Activated B cell treated with CpG ODN at 0.5 μM for 24 hours (primary cell): ENCODE measurements at regions not wholly inside any gene's neighbourhood (a gene's known extent, or its start where the extent isn't known, plus 50 kb on each side); places are given as distances from the start of the nearest gene placed in this dataset.
A peak's percentile ranks its signal among the peaks of the same experiment; 100 is the strongest.

Experiments
- ATAC-seq: fragments of 200-7000 bp; cut with Tn5 transposase; one replicate; pipeline ENCODE4 v1.10.0; 2021; ENCODE audit warnings: low read depth, mild to moderate bottlenecking, moderate library complexity
- CTCF ChIA-PET: fragments of 350-600 bp; sonication (Branson Sonifier 250); formaldehyde crosslinking; loops from one replicate; lab custom pipeline; 2021; ENCODE audit warnings: antibody characterized with exemption; lab: Charles Lee
- POLR2A ChIA-PET: fragments of 350-600 bp; sonication (Branson Sonifier 250); formaldehyde crosslinking; loops from one replicate; lab custom pipeline; 2021; ENCODE audit warnings: antibody characterized with exemption; lab: Charles Lee
- DNase-seq: peaks from one replicate; pipeline ENCODE4 v3.0.0; 2022
- H3K27ac Mint-ChIP-seq: one replicate; pipeline ENCODE4 v1.8.0; 2020; ENCODE audit warnings: mixed read lengths
- H3K27me3 Mint-ChIP-seq: one replicate; pipeline ENCODE4 v1.8.0; 2021; ENCODE audit warnings: mixed read lengths
- H3K36me3 Mint-ChIP-seq: one replicate; pipeline ENCODE4 v1.8.0; 2021; ENCODE audit warnings: low read depth, mixed read lengths
- H3K4me1 Mint-ChIP-seq: one replicate; pipeline ENCODE4 v1.8.0; 2021; ENCODE audit warnings: mixed read lengths
- H3K4me3 Mint-ChIP-seq: one replicate; pipeline ENCODE4 v1.8.0; 2020; ENCODE audit warnings: mild to moderate bottlenecking, mixed read lengths
- H3K9me3 Mint-ChIP-seq: one replicate; pipeline ENCODE4 v1.8.0; 2020; ENCODE audit warnings: mixed read lengths
- intact Hi-C: fragments of 100-400 bp; cut with micrococcal nuclease; formaldehyde crosslinking; loops from one replicate; pipeline ENCODE4 v1.15.1; 2024
- TF ChIP-seq, protein P1 (sequence below): fragments of 200-600 bp; IDR thresholded peaks from one replicate; pipeline ENCODE4 v1.8.0; 2022; ENCODE audit warnings: antibody characterized with exemption, mild to moderate bottlenecking

GRCh38 chr7:139561-140243 is 52.7 kb upstream of the FAM20C start:
- Mint-ChIP-seq H3K4me1 (peaks cover 12% of the 10 kb centered on the region), H3K4me3 (no peak overlapping the region), H3K27ac (no peak overlapping the region), H3K27me3 (peaks cover 6% of the 10 kb centered on the region), H3K36me3 (no peaks in the 10 kb centered on the region), H3K9me3 (no peaks in the 10 kb centered on the region)
- intact Hi-C loops = no loop called here
- TF ChIP-seq, protein P1, sequence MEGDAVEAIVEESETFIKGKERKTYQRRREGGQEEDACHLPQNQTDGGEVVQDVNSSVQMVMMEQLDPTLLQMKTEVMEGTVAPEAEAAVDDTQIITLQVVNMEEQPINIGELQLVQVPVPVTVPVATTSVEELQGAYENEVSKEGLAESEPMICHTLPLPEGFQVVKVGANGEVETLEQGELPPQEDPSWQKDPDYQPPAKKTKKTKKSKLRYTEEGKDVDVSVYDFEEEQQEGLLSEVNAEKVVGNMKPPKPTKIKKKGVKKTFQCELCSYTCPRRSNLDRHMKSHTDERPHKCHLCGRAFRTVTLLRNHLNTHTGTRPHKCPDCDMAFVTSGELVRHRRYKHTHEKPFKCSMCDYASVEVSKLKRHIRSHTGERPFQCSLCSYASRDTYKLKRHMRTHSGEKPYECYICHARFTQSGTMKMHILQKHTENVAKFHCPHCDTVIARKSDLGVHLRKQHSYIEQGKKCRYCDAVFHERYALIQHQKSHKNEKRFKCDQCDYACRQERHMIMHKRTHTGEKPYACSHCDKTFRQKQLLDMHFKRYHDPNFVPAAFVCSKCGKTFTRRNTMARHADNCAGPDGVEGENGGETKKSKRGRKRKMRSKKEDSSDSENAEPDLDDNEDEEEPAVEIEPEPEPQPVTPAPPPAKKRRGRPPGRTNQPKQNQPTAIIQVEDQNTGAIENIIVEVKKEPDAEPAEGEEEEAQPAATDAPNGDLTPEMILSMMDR = no peak
- ChIA-PET POLR2A (no interaction called here), CTCF (no interaction called here)
- DNase-seq (peak; percentile 7), ATAC-seq (no peak)

DNA sequence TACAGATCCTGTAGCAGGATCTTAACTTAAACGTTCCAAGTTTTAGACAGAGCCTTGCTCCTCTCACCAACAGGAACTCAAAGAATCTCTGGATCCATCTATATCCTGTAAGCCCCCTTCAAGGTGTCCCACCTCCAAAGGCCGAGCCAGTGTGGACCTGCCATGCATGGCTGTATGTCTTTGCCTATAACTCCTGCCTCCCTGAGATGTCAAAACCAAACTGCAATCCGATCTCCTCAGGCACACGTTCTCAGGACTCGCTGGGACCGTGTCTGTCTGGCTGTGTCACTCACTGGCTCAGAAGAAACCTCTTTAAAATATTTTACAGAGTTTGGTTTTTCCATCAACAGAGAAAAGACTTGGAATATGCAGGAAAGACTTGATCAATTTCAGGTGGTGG is 51.4 kb upstream of the FAM20C start:
- H3K36me3 Mint-ChIP-seq = peaks cover 2% of the 10 kb centered on the region
- peaks cover 22% of the 10 kb centered on the region for H3K4me1 Mint-ChIP-seq
- no peaks in the 10 kb centered on the region for H3K9me3 Mint-ChIP-seq
- no peaks in the 10 kb centered on the region for H3K27me3 Mint-ChIP-seq
- ChIA-PET CTCF (no interaction called here), POLR2A (no interaction called here)
- H3K27ac Mint-ChIP-seq = no peak overlapping the region
- no peak overlapping the region for H3K4me3 Mint-ChIP-seq
- intact Hi-C loops = no loop called here
- TF ChIP-seq, protein P1 = no peak
- DNase-seq (no peak), ATAC-seq (no peak)

DNA sequence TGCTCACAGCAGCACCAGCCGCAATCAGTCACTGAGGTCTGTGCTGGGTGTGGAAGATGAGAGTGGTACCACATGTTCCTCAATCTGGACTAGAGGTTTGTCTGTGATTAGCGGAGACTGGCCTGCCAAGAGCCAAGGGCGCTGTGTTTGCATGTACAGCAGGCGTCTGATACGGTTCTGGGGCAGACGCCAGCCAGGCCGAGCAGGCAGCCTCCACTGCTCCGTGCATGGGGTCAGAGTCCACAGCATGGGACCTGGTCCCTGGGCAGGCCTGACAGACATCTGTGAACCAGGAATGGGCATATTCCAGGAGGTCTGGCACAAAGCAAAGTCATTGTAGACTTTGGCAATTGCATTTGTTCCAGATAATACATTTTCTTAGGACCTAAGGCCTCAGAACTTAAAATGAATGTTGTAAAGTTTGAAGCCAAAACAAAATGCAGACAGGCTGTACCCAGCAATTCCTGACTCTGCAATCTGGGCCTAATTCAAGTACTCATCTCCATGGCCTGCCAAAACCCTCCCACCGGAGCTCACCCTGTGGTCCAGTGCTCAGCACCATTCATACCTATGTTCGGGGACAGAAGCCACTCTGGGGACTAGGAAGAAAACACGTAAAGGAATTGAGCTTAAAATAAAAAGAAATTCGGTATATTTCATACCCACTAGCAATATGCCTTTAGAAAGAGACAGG is 50.0 kb upstream of the FAM20C start:
- H3K36me3 Mint-ChIP-seq = peaks cover 6% of the 10 kb centered on the region
- ChIA-PET POLR2A (no interaction called here), CTCF (no interaction called here)
- no peak for ATAC-seq
- H3K9me3 Mint-ChIP-seq = no peaks in the 10 kb centered on the region
- no peaks in the 10 kb centered on the region for H3K27me3 Mint-ChIP-seq
- intact Hi-C loops = no loop called here
- TF ChIP-seq, protein P1 = no peak
- peaks cover 25% of the 10 kb centered on the region for H3K4me1 Mint-ChIP-seq
- DNase-seq = no peak
- no peak overlapping the region for H3K4me3 Mint-ChIP-seq
- no peak overlapping the region for H3K27ac Mint-ChIP-seq
